Iris pigment epithelial cell (primary cell): ENCODE measurements at regions not wholly inside any gene's neighbourhood (a gene's known extent, or its start where the extent isn't known, plus 50 kb on each side); places are given as distances from the start of the nearest gene placed in this dataset.
A peak's percentile ranks its signal among the peaks of the same experiment; 100 is the strongest.

Experiments
- DNase-seq: peaks from one replicate; pipeline ENCODE4 v3.0.0-alpha.2; 2011; ENCODE audit warnings: low read depth

GRCh38 chr12:30090258-30090657 lies 306.5 kb upstream of the TMTC1 start:
- DNase-seq, result no peak

- DNase-seq, result no peak
Observed at GRCh38 chr12:30088259-30088995, 304.7 kb upstream of the TMTC1 start.

GRCh38 chr12:30082381-30082780 lies 298.6 kb upstream of the TMTC1 start:
- DNase-seq, result no peak

GRCh38 chr12:30074916-30075315 lies 291.2 kb upstream of the TMTC1 start:
- no peak for DNase-seq

- DNase-seq, result no peak
Observed at GRCh38 chr12:30072824-30073223, 289.1 kb upstream of the TMTC1 start.

GRCh38 chr12:30067146-30067545 lies 283.4 kb upstream of the TMTC1 start:
- peak; percentile 62 for DNase-seq

GRCh38 chr12:30064906-30065305 lies 281.2 kb upstream of the TMTC1 start:
- DNase-seq, result no peak

- no peak for DNase-seq
Observed at GRCh38 chr12:30063435-30063945, 279.7 kb upstream of the TMTC1 start.

- DNase-seq, result no peak
Observed at GRCh38 chr12:30048371-30048770, 264.6 kb upstream of the TMTC1 start.

GRCh38 chr12:30047516-30048254 lies 263.9 kb upstream of the TMTC1 start:
- DNase-seq, result peak; percentile 58

- no peak for DNase-seq
Observed at GRCh38 chr12:30046376-30046775, 262.6 kb upstream of the TMTC1 start.

GRCh38 chr12:30045171-30045570 lies 261.4 kb upstream of the TMTC1 start:
- no peak for DNase-seq

- DNase-seq, result no peak
Observed at GRCh38 chr12:30044206-30044605, 260.5 kb upstream of the TMTC1 start.

- DNase-seq, result no peak
Observed at GRCh38 chr12:30043151-30043847, 259.6 kb upstream of the TMTC1 start.

GRCh38 chr12:30041096-30041495 lies 257.4 kb upstream of the TMTC1 start:
- no peak for DNase-seq

- DNase-seq, result no peak
Observed at GRCh38 chr12:30030693-30031374, 247.1 kb upstream of the TMTC1 start.

GRCh38 chr12:30026621-30027234 lies 243.0 kb upstream of the TMTC1 start:
- DNase-seq, result peak; percentile 88

GRCh38 chr12:30025317-30025716 lies 241.6 kb upstream of the TMTC1 start:
- no peak for DNase-seq

GRCh38 chr12:30023186-30023585 lies 239.4 kb upstream of the TMTC1 start:
- DNase-seq, result no peak

GRCh38 chr12:30021051-30021833 lies 237.5 kb upstream of the TMTC1 start:
- DNase-seq, result peak; percentile 65
